NCI-H1092 treated with DMSO at 0.1 percent for 48 hours (cell line): ENCODE measurements at regions not wholly inside any gene's neighbourhood (a gene's known extent, or its start where the extent isn't known, plus 50 kb on each side); places are given as distances from the start of the nearest gene placed in this dataset.
A peak's percentile ranks its signal among the peaks of the same experiment; 100 is the strongest.

Source experiments
- DNase-seq: peaks from one replicate; lab custom pipeline; 2025; lab: John Stamatoyannopoulos, UW

GRCh38 chr2:40507432-40507831, 55.5 kb upstream of the SLC8A1 start:
- DNase-seq, result no peak

GRCh38 chr2:40510304-40510703, 58.4 kb upstream of the SLC8A1 start:
- no peak for DNase-seq

GRCh38 chr2:40511661-40512213, 59.8 kb upstream of the SLC8A1 start:
- no peak for DNase-seq

GRCh38 chr2:40512256-40512655, 60.4 kb upstream of the SLC8A1 start:
- DNase-seq, result no peak

GRCh38 chr2:40513201-40513600, 61.3 kb upstream of the SLC8A1 start:
- DNase-seq, result no peak

- DNase-seq, result no peak
Measured at GRCh38 chr2:40516604-40517003, 64.7 kb upstream of the SLC8A1 start.

GRCh38 chr2:40528564-40528963, 76.7 kb upstream of the SLC8A1 start:
- no peak for DNase-seq

- DNase-seq, result no peak
Measured at GRCh38 chr2:40531359-40531758, 79.5 kb upstream of the SLC8A1 start.

GRCh38 chr2:40534528-40534927, 82.6 kb upstream of the SLC8A1 start:
- DNase-seq, result no peak

GRCh38 chr2:40535972-40536371, 84.1 kb upstream of the SLC8A1 start:
- DNase-seq, result no peak

- peak; percentile 18 for DNase-seq
Measured at GRCh38 chr2:40540026-40540425, 88.1 kb upstream of the SLC8A1 start.

GRCh38 chr2:40543381-40543780, 91.5 kb upstream of the SLC8A1 start:
- DNase-seq, result no peak

- no peak for DNase-seq
Measured at GRCh38 chr2:40544072-40544471, 92.2 kb upstream of the SLC8A1 start.

GRCh38 chr2:40545645-40546044, 93.8 kb upstream of the SLC8A1 start:
- DNase-seq, result no peak

GRCh38 chr2:40546439-40547191, 94.7 kb upstream of the SLC8A1 start:
- no peak for DNase-seq

- DNase-seq, result no peak
Measured at GRCh38 chr2:40548521-40548920, 96.6 kb upstream of the SLC8A1 start.

- DNase-seq, result no peak
Measured at GRCh38 chr2:40550085-40550484, 98.2 kb upstream of the SLC8A1 start.

- no peak for DNase-seq
Measured at GRCh38 chr2:40551081-40551480, 99.2 kb upstream of the SLC8A1 start.

- peak; percentile 50 for DNase-seq
Measured at GRCh38 chr2:40554665-40555294, 102.9 kb upstream of the SLC8A1 start.

- no peak for DNase-seq
Measured at GRCh38 chr2:40556293-40556692, 104.4 kb upstream of the SLC8A1 start.

- DNase-seq, result no peak
Measured at GRCh38 chr2:40556739-40557138, 104.8 kb upstream of the SLC8A1 start.

- DNase-seq, result no peak
Measured at GRCh38 chr2:40558761-40559160, 106.9 kb upstream of the SLC8A1 start.

- no peak for DNase-seq
Measured at GRCh38 chr2:40559175-40559574, 107.3 kb upstream of the SLC8A1 start.

- no peak for DNase-seq
Measured at GRCh38 chr2:40564184-40564583, 112.3 kb upstream of the SLC8A1 start.
